HG02973 (cell line): ENCODE measurements at regions not wholly inside any gene's neighbourhood (a gene's known extent, or its start where the extent isn't known, plus 50 kb on each side); places are given as distances from the start of the nearest gene placed in this dataset.
"Not testable (repeated sequence)": the region's sequence is repeated elsewhere in the genome, so short reads cannot be mapped to it uniquely, and the experiment has no call there.

Source experiments
- ATAC-seq: cut with Tn5 transposase; IDR thresholded peaks from one replicate; pipeline ENCODE4 v1.9.1; 2021; ENCODE audit warnings: moderate library complexity; ENCODE audit not compliant: unreplicated experiment

DNA sequence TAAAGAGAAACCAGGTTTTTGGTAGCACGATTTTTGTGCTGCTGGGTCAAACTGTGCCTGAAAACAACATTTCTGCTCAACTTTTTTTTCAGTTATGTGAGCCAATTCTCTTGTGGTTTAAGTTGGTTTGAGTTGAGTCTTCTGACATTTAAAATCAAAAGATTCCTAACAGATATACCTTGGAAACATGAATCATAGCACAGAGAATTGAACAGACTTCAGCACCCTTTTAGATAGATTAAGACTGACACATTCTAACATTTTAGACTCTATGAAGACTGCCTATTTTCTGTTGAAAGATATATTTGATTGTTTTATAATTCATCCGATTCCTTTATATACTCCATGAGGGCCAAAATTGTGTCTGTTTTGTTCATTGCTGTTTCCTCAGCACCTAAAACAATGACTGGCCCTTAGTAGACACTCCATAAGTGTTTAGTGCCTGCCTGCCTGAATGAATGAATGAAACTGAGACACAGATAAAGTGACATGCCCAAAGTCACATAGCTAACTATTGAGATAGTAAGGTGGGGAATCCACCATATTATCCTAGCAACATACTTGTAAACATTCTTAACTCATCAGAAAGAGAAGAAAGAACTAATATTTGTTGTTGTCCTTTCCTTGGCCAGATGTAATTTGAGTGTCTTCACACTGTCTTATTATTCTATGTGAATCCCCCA, 624.0 kb downstream of the MID1IP1 start:
- ATAC-seq = no peak

DNA sequence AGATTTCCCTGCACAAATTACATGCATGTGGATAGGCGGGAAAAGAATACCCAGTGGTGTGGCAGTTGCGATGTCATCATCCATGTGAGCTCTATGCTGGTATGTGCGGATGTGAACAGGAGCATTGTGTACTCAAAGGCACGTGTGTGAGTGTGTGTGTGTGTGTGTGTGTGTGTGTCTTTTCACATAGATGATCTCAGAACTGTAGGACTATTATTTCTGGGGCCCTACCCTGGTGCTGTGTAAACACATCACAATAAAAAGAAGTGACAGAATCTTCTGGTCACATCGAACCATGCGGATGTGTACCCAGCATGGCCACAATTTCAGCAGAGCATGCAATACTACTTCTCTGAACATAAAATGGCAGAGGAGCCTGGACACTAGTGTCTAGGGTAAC, 624.8 kb downstream of the MID1IP1 start:
- ATAC-seq = no peak

- ATAC-seq = no peak
Measured at GRCh38 chrX:39427492-39427891, 626.2 kb downstream of the MID1IP1 start.

- ATAC-seq = no peak
Measured at GRCh38 chrX:39427906-39428305, 626.6 kb downstream of the MID1IP1 start.

DNA sequence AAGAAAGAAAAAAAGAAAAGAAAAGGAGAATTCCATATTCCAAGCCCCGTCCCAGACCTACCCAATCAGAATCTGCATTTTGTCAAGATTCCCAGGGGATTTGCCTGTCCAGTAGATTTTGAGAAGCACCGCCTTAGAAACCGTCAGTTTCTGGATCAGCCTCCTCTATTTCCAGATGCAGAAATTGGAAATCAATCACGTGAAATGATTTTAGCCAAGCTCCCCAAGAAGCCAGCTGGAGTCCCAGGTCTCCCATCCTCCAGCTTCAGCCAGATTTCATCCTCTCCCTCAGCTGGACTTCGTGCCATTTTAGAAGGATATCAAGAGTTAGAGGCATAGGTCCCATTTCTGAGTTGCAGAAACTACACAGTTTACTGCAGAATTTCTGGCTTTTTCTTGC, 629.3 kb downstream of the MID1IP1 start:
- no peak for ATAC-seq

DNA sequence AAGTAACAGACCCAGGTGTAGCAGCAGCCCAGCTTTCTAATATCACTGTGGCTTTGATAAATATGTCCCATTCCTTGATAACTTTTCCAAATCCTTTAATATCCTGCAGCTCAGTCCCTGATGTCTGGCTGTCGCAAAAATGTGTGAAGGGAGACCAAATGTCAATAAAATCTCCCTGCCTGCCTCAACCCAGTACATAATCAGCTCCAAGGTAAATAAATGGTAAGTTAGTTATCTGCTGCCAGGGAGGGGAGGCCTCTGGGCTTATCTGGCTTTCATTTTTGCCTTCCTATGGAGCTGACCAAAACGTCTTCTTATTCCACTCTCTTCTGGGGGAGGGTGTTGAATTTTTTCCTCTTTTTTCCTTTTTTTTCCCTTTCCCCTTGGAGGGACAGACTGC, 630.6 kb downstream of the MID1IP1 start:
- ATAC-seq = no peak

DNA sequence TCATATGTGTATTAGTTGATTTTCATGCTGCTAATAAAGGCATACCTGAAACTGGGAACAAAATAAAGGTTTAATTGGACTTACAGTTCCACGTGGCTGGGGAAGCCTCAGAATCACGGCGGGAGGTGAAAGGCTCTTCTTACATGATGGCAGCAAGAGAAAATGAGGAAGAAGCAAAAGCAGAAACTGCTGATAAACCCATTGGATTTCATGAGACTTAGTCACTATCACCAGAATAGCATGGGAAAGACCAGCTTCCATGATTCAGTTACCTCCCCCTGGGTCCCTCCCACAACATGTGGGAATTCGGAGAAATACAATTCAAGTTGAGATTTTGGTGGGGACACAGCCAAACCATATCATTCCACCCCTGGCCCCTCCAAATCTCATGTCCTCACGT, 633.4 kb downstream of the MID1IP1 start:
- not testable (repeated sequence) for ATAC-seq

DNA sequence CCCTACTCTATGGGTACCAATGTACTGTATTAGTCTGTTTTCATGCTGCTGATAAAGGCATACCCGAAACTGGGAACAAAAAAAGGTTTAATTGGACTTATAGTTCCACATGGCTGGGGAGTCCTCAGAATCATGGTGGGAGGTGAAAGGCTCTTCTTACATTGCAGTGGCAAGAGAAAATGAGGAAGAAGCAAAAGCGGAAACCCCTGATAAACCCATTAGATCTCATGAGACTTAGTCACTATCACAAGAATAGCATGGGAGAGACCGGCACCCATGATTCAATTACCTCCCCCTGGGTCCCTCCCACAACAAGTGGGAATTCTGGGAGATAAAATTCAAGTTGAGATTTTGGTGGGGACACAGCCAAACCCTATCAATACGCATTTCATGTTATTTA, 635.3 kb downstream of the MID1IP1 start:
- ATAC-seq = not testable (repeated sequence)

DNA sequence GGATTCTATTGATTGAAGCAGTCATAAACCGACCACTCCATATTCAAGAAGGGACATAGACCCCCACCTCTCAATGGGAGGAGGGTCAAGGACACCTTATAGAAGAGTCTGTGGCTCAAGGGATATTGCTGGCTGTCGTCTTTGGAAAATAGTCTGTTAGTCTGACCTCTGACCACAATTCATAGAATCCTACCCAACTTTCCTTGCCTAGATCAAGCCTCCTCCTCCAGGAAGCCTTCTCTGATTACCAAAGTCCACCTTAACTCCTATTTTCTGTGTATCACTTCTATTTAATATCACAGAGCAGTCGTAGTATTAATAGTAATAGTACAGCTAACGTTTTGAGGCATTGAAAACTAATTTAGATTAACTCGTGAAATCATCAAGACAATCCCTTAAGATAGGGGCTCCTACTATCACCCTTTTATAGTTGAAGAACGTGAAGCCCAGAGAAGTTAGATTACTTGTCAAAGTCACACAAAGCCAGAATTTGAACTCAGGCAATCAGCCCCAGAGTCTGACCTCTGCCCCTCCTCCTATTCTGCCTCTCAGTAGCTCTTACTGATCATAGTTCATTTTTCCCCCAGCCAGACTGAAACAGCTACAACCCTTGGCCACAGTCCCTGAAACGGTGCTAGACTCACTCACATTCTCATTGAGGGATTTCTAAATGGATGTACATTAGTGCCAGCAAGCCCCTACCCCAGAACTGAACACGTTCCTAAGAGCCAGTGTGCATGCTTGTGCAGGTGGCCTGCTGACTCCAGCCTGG, 636.6 kb downstream of the MID1IP1 start:
- ATAC-seq = no peak

DNA sequence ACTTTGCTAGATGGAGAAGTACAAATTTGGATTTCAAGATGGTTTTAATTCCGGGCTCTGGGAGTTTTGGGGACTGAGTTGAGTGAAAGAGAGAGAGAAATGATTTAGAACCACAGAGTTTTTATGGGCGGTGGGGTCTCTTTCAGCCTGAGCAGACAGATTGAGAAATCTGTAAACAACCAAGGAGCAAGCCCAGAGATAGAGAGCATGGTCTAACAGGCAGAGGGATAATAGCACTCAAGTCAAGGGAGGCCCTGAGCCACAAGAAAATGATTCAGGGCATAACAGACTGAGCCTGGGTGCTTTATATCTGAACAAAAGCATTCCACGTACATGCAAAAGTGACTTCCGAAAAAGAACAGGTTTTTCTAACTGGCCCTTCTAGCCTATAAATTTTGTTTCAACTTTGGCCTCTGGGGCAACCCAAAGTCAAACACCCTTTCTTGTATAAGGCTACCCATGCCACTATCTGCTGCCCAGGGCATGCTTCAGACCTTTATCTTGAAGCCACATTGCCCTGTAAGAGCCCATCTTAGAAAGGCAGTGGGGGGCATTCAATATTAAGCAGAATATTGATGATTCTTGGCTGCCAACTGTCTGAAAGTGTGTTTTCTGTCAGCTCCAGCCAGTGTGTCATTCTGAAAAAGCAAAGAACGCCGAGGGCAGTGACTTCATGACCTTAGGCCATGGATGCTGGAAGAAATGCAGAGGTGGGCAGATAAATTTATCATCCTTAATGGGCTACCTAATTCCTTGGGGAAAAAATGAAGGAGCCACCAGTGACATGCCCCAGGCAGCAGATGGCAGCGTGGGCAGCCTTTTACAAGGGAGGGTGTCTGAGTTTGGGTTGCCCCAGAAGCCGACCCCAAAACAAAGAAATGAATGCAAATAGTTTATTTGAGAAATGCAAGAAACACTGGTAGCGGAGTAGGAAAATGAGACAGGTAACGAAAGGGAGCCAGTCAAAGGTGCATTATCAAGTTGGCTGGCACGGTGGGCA, 637.6 kb downstream of the MID1IP1 start:
- no peak for ATAC-seq

GRCh38 chrX:39439906-39440798, 638.9 kb downstream of the MID1IP1 start:
- ATAC-seq = no peak

DNA sequence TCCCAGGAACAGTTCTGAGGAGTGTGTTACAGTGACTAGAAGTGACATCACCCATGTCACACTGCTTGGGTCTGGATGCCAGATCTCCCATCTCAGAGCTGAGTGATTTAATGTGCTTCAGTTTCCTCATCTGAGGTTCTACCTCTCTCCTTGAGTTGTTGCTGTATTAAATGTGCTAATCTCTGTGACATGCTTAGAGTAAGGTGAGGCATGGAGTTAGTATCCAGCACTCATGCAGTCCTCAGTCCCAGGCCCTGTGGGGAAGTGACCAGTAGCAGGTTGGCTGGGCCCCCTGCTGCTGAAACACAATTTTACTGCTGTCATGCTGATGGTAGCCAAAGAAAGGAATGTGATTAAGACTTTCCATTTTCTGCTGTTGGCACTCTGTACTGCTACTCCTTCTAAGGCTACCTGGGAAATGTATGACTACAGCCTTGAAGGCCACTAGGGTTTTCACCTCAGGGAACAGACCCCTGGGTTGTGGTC, 639.6 kb downstream of the MID1IP1 start:
- ATAC-seq = no peak

DNA sequence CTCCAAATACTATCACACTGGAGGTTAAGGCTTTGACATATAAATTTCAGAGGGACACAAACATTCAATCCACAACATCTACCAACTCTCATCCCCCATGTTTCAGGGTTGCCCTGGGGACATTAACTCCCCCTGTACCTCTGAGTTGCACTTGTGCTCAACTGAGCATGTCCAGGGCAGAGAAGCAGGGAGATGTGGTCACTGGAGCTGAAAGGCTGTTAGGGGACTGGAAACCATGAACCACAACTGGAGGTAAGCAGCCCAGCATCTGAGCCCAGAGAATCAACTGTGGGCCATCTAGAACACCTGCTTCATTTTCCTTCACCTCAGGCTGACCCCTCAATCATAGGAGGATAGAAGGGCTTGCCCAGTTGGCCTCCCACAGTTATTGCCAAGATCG, 641.1 kb downstream of the MID1IP1 start:
- no peak for ATAC-seq

- no peak for ATAC-seq
Measured at GRCh38 chrX:39443240-39443639, 642.0 kb downstream of the MID1IP1 start.

GRCh38 chrX:39445336-39445735, 644.1 kb downstream of the MID1IP1 start:
- no peak for ATAC-seq

DNA sequence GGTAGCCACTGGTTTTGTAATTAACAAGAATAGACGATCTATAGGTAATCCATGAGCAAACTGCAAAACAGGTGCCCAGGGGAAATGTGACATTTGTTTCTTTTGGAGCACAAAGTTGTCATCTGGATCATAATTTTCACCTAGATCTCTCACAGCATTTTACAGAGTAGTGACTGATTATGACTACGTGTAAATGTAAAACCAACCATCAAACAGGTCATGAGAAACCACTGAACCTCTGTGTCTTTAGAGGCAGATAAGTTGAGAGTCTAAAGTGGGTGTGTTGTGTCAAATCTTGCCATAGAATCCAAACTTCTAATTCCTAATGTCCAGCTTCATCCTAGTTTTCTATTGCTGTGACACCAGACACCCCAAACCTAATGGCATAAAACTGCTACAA, 648.1 kb downstream of the MID1IP1 start:
- no peak for ATAC-seq

GRCh38 chrX:39450234-39450977, 647.4 kb downstream of the BCOR start:
- ATAC-seq = no peak

DNA sequence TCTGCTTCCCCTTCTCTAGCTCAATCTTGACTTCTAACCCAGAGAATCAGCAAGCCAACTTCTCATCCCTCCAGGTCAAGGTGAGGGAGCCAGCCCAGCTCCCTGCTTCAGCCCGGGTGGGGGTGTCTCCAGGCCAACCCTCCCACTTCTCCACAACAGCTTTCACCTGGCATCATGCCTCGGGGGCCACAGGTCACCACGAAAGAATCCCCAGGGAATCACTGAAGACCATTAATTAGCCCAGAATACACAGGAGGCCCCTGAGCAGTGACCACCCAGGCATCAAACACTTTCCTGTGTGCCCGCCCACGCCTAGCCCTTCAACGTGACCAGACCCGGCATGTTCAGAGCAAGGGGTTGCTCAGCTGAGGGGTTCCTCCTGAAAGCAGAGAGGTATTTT, 646.7 kb downstream of the BCOR start:
- ATAC-seq = no peak

GRCh38 chrX:39452401-39452800, 645.4 kb downstream of the BCOR start:
- no peak for ATAC-seq
